ENCODE measurements at regions not wholly inside any gene's neighbourhood (a gene's known extent, or its start where the extent isn't known, plus 50 kb on each side); places are given as distances from the start of the nearest gene placed in this dataset.
"Not testable (repeated sequence)": the region's sequence is repeated elsewhere in the genome, so short reads cannot be mapped to it uniquely, and the experiment has no call there.

GRCh38 chr13:86253497-86253896, 454.3 kb upstream of the SLITRK6 start:
- H3K27ac ChIP-seq; H3K9me2 ChIP-seq (replicated peaks; ENCODE audit: insufficient read depth); H3K79me2 ChIP-seq; H3K27me3 ChIP-seq; DNase-seq (ENCODE audit: low spot score); H3K9me3 ChIP-seq (ENCODE audit: low read depth); H3K4me2 ChIP-seq; H3K4me1 ChIP-seq (ENCODE audit: insufficient read depth); H3K4me3 ChIP-seq; H2AFZ ChIP-seq; H3K36me3 ChIP-seq (replicated peaks; ENCODE audit: insufficient read depth, low read depth); H4K20me1 ChIP-seq (ENCODE audit: insufficient read depth, poor library complexity, severe bottlenecking): not testable (repeated sequence)
- WGBS (ENCODE audit: low lambda C conversion rate, missing lambda C conversion rate), result no CpG with 5 or more reads among the region's 5 CpGs

- not testable (repeated sequence) for H3K4me3 ChIP-seq; H3K27me3 ChIP-seq; H3K9me3 ChIP-seq (ENCODE audit: low read depth); H3K4me2 ChIP-seq; H3K9me2 ChIP-seq (replicated peaks; ENCODE audit: insufficient read depth); H3K27ac ChIP-seq; H3K36me3 ChIP-seq (replicated peaks; ENCODE audit: insufficient read depth, low read depth); H4K20me1 ChIP-seq (ENCODE audit: insufficient read depth, poor library complexity, severe bottlenecking); DNase-seq (ENCODE audit: low spot score); H3K79me2 ChIP-seq; H2AFZ ChIP-seq; H3K4me1 ChIP-seq (ENCODE audit: insufficient read depth)
- WGBS (ENCODE audit: low lambda C conversion rate, missing lambda C conversion rate), result no CpG with 5 or more reads among the region's 2 CpGs
These were observed 456.6 kb upstream of the SLITRK6 start for GRCh38 chr13:86255820-86256219.

- Histone ChIP-seq H3K9me2 (replicated peaks; ENCODE audit: insufficient read depth) (no peaks in the 10 kb centered on the region), H3K4me2 (no peak overlapping the region), H3K9me3 (ENCODE audit: low read depth) (no peaks in the 10 kb centered on the region), H3K36me3 (replicated peaks; ENCODE audit: insufficient read depth, low read depth) (no peaks in the 10 kb centered on the region), H3K4me3 (no peak overlapping the region), H3K4me1 (ENCODE audit: insufficient read depth) (no peaks in the 10 kb centered on the region), H2AFZ (no peak overlapping the region), H4K20me1 (ENCODE audit: insufficient read depth, poor library complexity, severe bottlenecking) (no peaks in the 10 kb centered on the region), H3K79me2 (no peaks in the 10 kb centered on the region), H3K27ac (no peak overlapping the region), H3K27me3 (no peaks in the 10 kb centered on the region)
- DNase-seq (ENCODE audit: low spot score), result no peak
- TF ChIP-seq EZH2 (IDR thresholded peaks at IDR 0.05; ENCODE audit: borderline replicate concordance) (no peak), EZH2phosphoT487 (IDR thresholded peaks at IDR 0.05; ENCODE audit: low read depth, severe bottlenecking, unreplicated experiment) (no peak)
- TF ChIP-seq, protein P1, sequence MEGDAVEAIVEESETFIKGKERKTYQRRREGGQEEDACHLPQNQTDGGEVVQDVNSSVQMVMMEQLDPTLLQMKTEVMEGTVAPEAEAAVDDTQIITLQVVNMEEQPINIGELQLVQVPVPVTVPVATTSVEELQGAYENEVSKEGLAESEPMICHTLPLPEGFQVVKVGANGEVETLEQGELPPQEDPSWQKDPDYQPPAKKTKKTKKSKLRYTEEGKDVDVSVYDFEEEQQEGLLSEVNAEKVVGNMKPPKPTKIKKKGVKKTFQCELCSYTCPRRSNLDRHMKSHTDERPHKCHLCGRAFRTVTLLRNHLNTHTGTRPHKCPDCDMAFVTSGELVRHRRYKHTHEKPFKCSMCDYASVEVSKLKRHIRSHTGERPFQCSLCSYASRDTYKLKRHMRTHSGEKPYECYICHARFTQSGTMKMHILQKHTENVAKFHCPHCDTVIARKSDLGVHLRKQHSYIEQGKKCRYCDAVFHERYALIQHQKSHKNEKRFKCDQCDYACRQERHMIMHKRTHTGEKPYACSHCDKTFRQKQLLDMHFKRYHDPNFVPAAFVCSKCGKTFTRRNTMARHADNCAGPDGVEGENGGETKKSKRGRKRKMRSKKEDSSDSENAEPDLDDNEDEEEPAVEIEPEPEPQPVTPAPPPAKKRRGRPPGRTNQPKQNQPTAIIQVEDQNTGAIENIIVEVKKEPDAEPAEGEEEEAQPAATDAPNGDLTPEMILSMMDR (IDR thresholded peaks at IDR 0.05; ENCODE audit: poor library complexity), result no peak
These were observed 470.3 kb upstream of the SLITRK6 start for GRCh38 chr13:86269511-86269910.

DNA sequence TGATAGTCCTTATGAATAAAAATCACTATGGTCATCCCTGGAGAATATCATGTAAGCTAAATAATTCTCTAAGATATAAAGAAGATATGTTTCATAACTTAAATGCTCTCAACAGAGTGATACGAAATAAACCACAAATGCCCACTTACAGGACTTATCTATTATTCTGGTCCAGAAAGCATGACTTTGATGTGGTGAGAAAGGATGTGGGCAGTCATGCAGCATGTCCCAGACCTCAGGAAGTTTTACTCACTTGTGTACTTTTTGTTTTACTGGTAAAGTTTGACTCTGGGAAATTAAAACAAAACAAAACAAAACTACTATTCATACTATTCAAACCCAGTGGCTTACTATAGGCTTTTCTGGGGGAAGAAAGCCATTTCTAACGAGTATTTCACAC, 483.2 kb upstream of the SLITRK6 start:
- no peak overlapping the region for H3K4me2 ChIP-seq
- H2AFZ ChIP-seq, result no peak overlapping the region
- no peaks in the 10 kb centered on the region for H3K79me2 ChIP-seq
- no peak for TF ChIP-seq EZH2 (IDR thresholded peaks at IDR 0.05; ENCODE audit: borderline replicate concordance)
- no peak for TF ChIP-seq EZH2phosphoT487 (IDR thresholded peaks at IDR 0.05; ENCODE audit: low read depth, severe bottlenecking, unreplicated experiment)
- TF ChIP-seq, protein P1 (IDR thresholded peaks at IDR 0.05; ENCODE audit: poor library complexity), result no peak
- no peaks in the 10 kb centered on the region for H3K9me3 ChIP-seq (ENCODE audit: low read depth)
- H3K27me3 ChIP-seq, result no peaks in the 10 kb centered on the region
- no peaks in the 10 kb centered on the region for H3K9me2 ChIP-seq (replicated peaks; ENCODE audit: insufficient read depth)
- no peak overlapping the region for H3K27ac ChIP-seq
- WGBS (ENCODE audit: low lambda C conversion rate, missing lambda C conversion rate), result 29% methylated on average over 2 of the region's 2 CpGs
- no peaks in the 10 kb centered on the region for H4K20me1 ChIP-seq (ENCODE audit: insufficient read depth, poor library complexity, severe bottlenecking)
- H3K36me3 ChIP-seq (replicated peaks; ENCODE audit: insufficient read depth, low read depth), result no peaks in the 10 kb centered on the region
- no peaks in the 10 kb centered on the region for H3K4me1 ChIP-seq (ENCODE audit: insufficient read depth)
- no peak for DNase-seq (ENCODE audit: low spot score)
- no peak overlapping the region for H3K4me3 ChIP-seq

DNA sequence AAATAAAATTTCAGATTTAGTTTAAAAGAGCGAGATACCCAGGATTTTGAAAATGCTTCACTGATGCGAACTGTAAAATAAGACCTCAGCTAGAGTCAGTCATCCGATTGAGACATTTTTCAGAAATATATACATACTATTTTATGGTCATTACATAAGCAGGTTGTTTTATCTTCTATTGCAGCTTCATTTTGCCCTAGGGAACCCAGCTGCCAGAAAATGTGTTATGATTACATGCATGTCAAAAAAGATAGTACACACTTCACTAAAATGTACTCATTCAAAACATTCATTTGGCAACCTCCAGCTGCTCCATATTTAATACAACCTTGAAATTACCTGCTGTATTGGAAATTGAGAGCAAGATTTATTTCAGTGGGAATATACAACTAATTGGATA, 483.8 kb upstream of the SLITRK6 start:
- Histone ChIP-seq H3K4me2 (no peak overlapping the region), H2AFZ (no peak overlapping the region), H3K27me3 (no peaks in the 10 kb centered on the region), H3K79me2 (no peaks in the 10 kb centered on the region), H3K27ac (no peak overlapping the region), H3K4me3 (no peak overlapping the region), H3K9me2 (replicated peaks; ENCODE audit: insufficient read depth) (no peaks in the 10 kb centered on the region), H3K9me3 (ENCODE audit: low read depth) (no peaks in the 10 kb centered on the region), H3K4me1 (ENCODE audit: insufficient read depth) (no peaks in the 10 kb centered on the region), H4K20me1 (ENCODE audit: insufficient read depth, poor library complexity, severe bottlenecking) (no peaks in the 10 kb centered on the region), H3K36me3 (replicated peaks; ENCODE audit: insufficient read depth, low read depth) (no peaks in the 10 kb centered on the region)
- TF ChIP-seq, protein P1 (IDR thresholded peaks at IDR 0.05; ENCODE audit: poor library complexity), result no peak
- TF ChIP-seq EZH2phosphoT487 (IDR thresholded peaks at IDR 0.05; ENCODE audit: low read depth, severe bottlenecking, unreplicated experiment) (no peak), EZH2 (IDR thresholded peaks at IDR 0.05; ENCODE audit: borderline replicate concordance) (no peak)
- 90% methylated on average over 3 of the region's 3 CpGs for WGBS (ENCODE audit: low lambda C conversion rate, missing lambda C conversion rate)
- no peak for DNase-seq (ENCODE audit: low spot score)

Data from hepatocyte (in vitro differentiated cells).